CD8-positive, alpha-beta memory T cell (primary cell): ENCODE measurements at regions not wholly inside any gene's neighbourhood (a gene's known extent, or its start where the extent isn't known, plus 50 kb on each side); places are given as distances from the start of the nearest gene placed in this dataset.

ENCODE experiments used
- CTCF ChIA-PET: fragments of 350-600 bp; sonication (Branson Sonifier 250); formaldehyde crosslinking; loops from one replicate; lab custom pipeline; 2021; ENCODE audit warnings: antibody characterized with exemption; lab: Charles Lee
- POLR2A ChIA-PET: fragments of 350-600 bp; sonication (Branson Sonifier 250); formaldehyde crosslinking; loops from one replicate; lab custom pipeline; 2021; ENCODE audit warnings: antibody characterized with exemption; lab: Charles Lee
- DNase-seq, 5 donors: peaks; one replicate each; pipeline versions ENCODE4 v3.0.0 to v3.0.0-alpha.2; 2020 to 2022; ENCODE audit warnings: mixed read lengths in 1 of 5
- H3K27ac ChIP-seq: one replicate; pipeline ENCODE4 v1.7.0; 2013; ENCODE audit warnings: low read depth, mild to moderate bottlenecking, low read length, moderate library complexity
- H3K27me3 ChIP-seq: 2 replicates; pipeline ENCODE4 v1.7.0; 2013; ENCODE audit warnings: low read length, mild to moderate bottlenecking; ENCODE audit not compliant: insufficient read depth, poor library complexity, severe bottlenecking
- H3K36me3 ChIP-seq: 2 replicates; pipeline ENCODE4 v1.7.0; 2013; ENCODE audit warnings: mild to moderate bottlenecking, low read length, moderate library complexity; ENCODE audit not compliant: insufficient read depth
- H3K4me1 ChIP-seq: 2 replicates; pipeline ENCODE4 v1.7.0; 2013; ENCODE audit warnings: mild to moderate bottlenecking, low read length, moderate library complexity; ENCODE audit not compliant: insufficient read depth
- H3K4me3 ChIP-seq: 2 replicates; pipeline ENCODE4 v1.7.0; 2013; ENCODE audit warnings: mild to moderate bottlenecking, low read length
- H3K9me3 ChIP-seq: 2 replicates; pipeline ENCODE4 v1.7.0; 2013; ENCODE audit warnings: mild to moderate bottlenecking, low read length
- H3K27ac Mint-ChIP-seq, 8 donors: one replicate each; pipeline ENCODE4 v1.8.0; 2020 to 2021; ENCODE audit warnings: mixed read lengths in 8 of 8, mild to moderate bottlenecking in 6 of 8, inconsistent platforms in 3 of 8, moderate library complexity in 3 of 8
- H3K27me3 Mint-ChIP-seq, 2 donors: one replicate each; pipeline ENCODE4 v1.8.0; 2020 to 2021; ENCODE audit warnings: mixed read lengths in 2 of 2, mild to moderate bottlenecking in 1 of 2, moderate library complexity in 1 of 2
- H3K36me3 Mint-ChIP-seq, 3 donors: one replicate each; pipeline ENCODE4 v1.8.0; 2020 to 2021; ENCODE audit warnings: mixed read lengths in 3 of 3, inconsistent platforms in 1 of 3, mild to moderate bottlenecking in 1 of 3
- H3K4me1 Mint-ChIP-seq, 3 donors: one replicate each; pipeline ENCODE4 v1.8.0; 2020 to 2021; ENCODE audit warnings: mixed read lengths in 3 of 3, inconsistent platforms in 1 of 3, mild to moderate bottlenecking in 1 of 3
- H3K4me3 Mint-ChIP-seq, 7 donors: one replicate each; pipeline ENCODE4 v1.8.0; 2020 to 2021; ENCODE audit warnings: mixed read lengths in 7 of 7, mild to moderate bottlenecking in 6 of 7, moderate library complexity in 4 of 7, inconsistent platforms in 2 of 7
- H3K9me3 Mint-ChIP-seq, 5 donors: one replicate each; pipeline ENCODE4 v1.8.0; 2020 to 2022; ENCODE audit warnings: mixed read lengths in 5 of 5, mild to moderate bottlenecking in 3 of 5, moderate library complexity in 2 of 5, inconsistent platforms in 1 of 5

- Histone ChIP-seq H3K27me3 (no peaks in the 10 kb centered on the region), H3K36me3 (no peaks in the 10 kb centered on the region), H3K4me3 (no peak overlapping the region), H3K4me1 (no peaks in the 10 kb centered on the region), H3K27ac (no peak overlapping the region), H3K9me3 (no peaks in the 10 kb centered on the region)
- no peaks in the 10 kb centered on the region for H3K9me3 Mint-ChIP-seq
- peaks cover 2 to 9% of the 10 kb centered on the region in 2 donors for H3K27me3 Mint-ChIP-seq
- no peaks in the 10 kb centered on the region for H3K4me1 Mint-ChIP-seq
- no peaks in the 10 kb centered on the region for H3K36me3 Mint-ChIP-seq
- no peak overlapping the region for H3K4me3 Mint-ChIP-seq
- ChIA-PET POLR2A (no interaction called here), CTCF (no interaction called here)
- DNase-seq = no peak
- H3K27ac Mint-ChIP-seq = peak overlapping the region in 1 of 8 donors; percentile 11
These were observed 53.5 kb upstream of the TIPARP start for GRCh38 chr3:156620901-156621300.

DNA sequence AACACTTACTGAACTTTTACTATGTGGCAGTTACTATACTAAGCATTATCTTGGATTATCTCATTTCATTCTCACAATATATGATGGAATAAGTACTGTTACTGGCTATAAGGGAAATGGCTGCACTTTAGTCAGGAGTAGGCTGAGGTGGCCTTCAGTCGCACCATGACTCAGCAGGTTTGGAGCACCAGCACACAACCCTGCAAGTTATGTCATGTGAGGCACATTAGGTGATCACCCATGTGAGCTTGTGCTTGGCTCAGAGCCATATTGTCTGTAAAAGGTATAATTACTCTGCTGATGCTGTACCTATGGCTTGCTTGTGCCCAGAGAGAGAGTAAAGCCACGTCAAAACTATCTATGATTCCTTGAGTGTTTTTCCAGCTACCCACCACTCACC, 54.1 kb upstream of the TIPARP start:
- Mint-ChIP-seq H3K9me3 (no peaks in the 10 kb centered on the region), H3K27ac (no peak overlapping the region), H3K4me1 (no peaks in the 10 kb centered on the region), H3K36me3 (no peaks in the 10 kb centered on the region), H3K4me3 (no peak overlapping the region), H3K27me3 (peaks cover 3 to 9% of the 10 kb centered on the region in 2 donors)
- Histone ChIP-seq H3K27me3 (no peaks in the 10 kb centered on the region), H3K9me3 (no peaks in the 10 kb centered on the region), H3K4me1 (no peaks in the 10 kb centered on the region), H3K27ac (no peak overlapping the region), H3K4me3 (no peak overlapping the region), H3K36me3 (no peaks in the 10 kb centered on the region)
- DNase-seq = no peak
- CTCF ChIA-PET = no interaction called here
- POLR2A ChIA-PET = interaction anchor here (0.6 kb wide), 1 partner anchor 28 kb away, joined by 3 read pairs; no protein-coding TSS in a partner anchor

DNA sequence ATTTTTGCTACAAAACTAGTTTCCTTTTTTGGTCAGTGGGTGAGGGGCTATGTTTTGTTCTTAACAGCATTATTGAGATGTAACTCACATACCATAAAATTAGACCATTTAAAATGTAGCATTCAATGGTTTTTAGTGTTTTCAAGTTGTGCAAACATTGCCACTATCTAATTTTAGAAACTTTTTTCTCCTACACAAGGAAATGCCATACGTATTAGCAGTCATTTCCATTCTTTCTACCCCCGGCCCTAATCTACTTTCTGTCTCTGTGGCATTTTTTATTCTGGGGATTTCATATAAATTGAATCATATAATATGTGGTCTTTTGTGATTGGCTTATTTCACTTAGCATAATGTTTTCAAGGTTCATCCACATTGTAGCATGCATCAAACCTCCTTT, 55.0 kb upstream of the TIPARP start:
- Mint-ChIP-seq H3K27me3 (peaks cover 3 to 9% of the 10 kb centered on the region in 2 donors), H3K36me3 (no peaks in the 10 kb centered on the region), H3K4me3 (no peak overlapping the region), H3K9me3 (no peaks in the 10 kb centered on the region), H3K4me1 (no peaks in the 10 kb centered on the region), H3K27ac (no peak overlapping the region)
- POLR2A ChIA-PET = no interaction called here
- no peaks in the 10 kb centered on the region for H3K27me3 ChIP-seq
- no peak for DNase-seq
- H3K27ac ChIP-seq = no peak overlapping the region
- no peak overlapping the region for H3K4me3 ChIP-seq
- H3K4me1 ChIP-seq = no peaks in the 10 kb centered on the region
- no peaks in the 10 kb centered on the region for H3K36me3 ChIP-seq
- no peaks in the 10 kb centered on the region for H3K9me3 ChIP-seq
- CTCF ChIA-PET = no interaction called here

GRCh38 chr3:156617781-156618180, 56.6 kb upstream of the TIPARP start:
- H3K9me3 ChIP-seq = no peaks in the 10 kb centered on the region
- ChIA-PET CTCF (no interaction called here), POLR2A (no interaction called here)
- no peaks in the 10 kb centered on the region for H3K36me3 ChIP-seq
- Mint-ChIP-seq H3K27me3 (peaks cover 3 to 9% of the 10 kb centered on the region in 2 donors), H3K27ac (no peak overlapping the region), H3K36me3 (no peaks in the 10 kb centered on the region), H3K9me3 (no peaks in the 10 kb centered on the region), H3K4me3 (no peak overlapping the region), H3K4me1 (no peaks in the 10 kb centered on the region)
- no peak overlapping the region for H3K27ac ChIP-seq
- H3K4me1 ChIP-seq = no peaks in the 10 kb centered on the region
- DNase-seq = no peak
- H3K27me3 ChIP-seq = no peaks in the 10 kb centered on the region
- H3K4me3 ChIP-seq = no peak overlapping the region

DNA sequence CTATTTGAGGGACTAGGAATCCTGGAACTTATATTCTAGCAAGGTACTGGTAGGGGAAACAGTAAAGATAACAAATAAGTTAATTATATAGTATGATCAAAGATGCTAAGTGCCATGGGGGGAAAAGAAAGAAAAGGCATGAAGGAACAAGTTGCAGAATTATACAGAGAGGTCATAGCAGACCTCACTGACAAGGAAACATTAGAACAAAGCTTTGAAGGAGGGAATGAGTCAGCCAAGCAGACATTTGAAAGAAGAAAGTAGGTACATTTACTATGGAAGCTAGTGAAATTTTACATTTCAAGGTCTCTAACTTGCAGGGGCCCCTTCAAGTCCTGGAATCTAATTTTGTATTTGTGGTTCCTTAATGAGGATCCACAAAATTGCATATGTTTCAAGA, 57.2 kb upstream of the TIPARP start:
- no peaks in the 10 kb centered on the region for H3K9me3 Mint-ChIP-seq
- Histone ChIP-seq H3K27ac (no peak overlapping the region), H3K4me1 (no peaks in the 10 kb centered on the region), H3K9me3 (no peaks in the 10 kb centered on the region), H3K4me3 (no peak overlapping the region), H3K36me3 (no peaks in the 10 kb centered on the region), H3K27me3 (no peaks in the 10 kb centered on the region)
- H3K27ac Mint-ChIP-seq = no peak overlapping the region
- H3K4me1 Mint-ChIP-seq = no peaks in the 10 kb centered on the region
- no peaks in the 10 kb centered on the region for H3K36me3 Mint-ChIP-seq
- DNase-seq = no peak
- no peak overlapping the region for H3K4me3 Mint-ChIP-seq
- ChIA-PET CTCF (no interaction called here), POLR2A (no interaction called here)
- H3K27me3 Mint-ChIP-seq = peaks cover 3 to 9% of the 10 kb centered on the region in 2 donors

GRCh38 chr3:156615592-156616173, 58.7 kb upstream of the TIPARP start:
- CTCF ChIA-PET = no interaction called here
- Mint-ChIP-seq H3K9me3 (no peaks in the 10 kb centered on the region), H3K4me3 (no peak overlapping the region), H3K4me1 (no peaks in the 10 kb centered on the region), H3K27ac (peak overlapping the region in 1 of 8 donors; percentile 25), H3K36me3 (no peaks in the 10 kb centered on the region), H3K27me3 (peaks cover 9% of the 10 kb centered on the region in 2 donors)
- H3K27ac ChIP-seq = no peak overlapping the region
- no peaks in the 10 kb centered on the region for H3K27me3 ChIP-seq
- H3K4me3 ChIP-seq = no peak overlapping the region
- H3K9me3 ChIP-seq = no peaks in the 10 kb centered on the region
- POLR2A ChIA-PET = no interaction called here
- H3K4me1 ChIP-seq = no peaks in the 10 kb centered on the region
- no peaks in the 10 kb centered on the region for H3K36me3 ChIP-seq
- DNase-seq = no peak

DNA sequence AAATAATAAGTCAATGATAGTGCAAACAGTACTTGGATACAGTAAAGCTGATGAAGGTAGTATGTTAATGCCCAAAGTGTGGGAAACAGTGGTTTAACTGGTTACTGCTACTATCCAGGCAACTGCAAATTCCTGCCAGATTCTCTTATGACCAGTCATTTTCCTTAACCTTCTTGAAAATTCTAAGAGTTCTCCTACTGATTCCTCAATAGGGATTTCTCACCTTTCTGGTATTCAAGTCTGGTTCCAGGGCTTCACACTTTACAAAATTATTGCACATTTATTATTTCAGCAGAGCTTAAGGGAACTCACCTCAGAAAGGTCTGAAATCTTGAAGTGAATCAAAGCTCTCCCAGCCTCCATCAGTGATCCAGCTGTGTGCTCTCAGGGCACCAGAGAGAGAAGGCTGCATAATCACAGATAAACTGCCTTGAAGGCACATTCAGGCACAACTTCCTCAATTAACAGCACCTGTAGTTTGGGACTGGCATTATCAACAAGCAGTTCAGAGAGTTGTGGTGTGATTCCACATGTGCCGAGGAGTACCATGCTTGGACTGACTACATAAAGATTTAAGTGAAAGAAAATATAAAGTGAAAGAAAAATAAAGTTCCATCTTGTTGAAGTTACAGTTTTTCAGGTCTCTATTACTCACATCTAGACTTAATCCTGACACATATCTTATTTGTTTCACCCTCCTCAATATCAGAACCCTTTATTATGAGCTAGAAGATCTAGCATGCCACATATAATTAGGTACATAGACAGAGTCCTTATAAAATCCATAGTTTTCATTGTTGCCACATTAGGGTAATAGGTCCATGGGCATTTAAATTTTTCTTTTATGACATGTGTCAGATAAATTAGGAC, 59.5 kb upstream of the TIPARP start:
- POLR2A ChIA-PET = no interaction called here
- peaks cover 0 to 3% (median 3%) of the 10 kb centered on the region in 3 donors for H3K4me1 Mint-ChIP-seq

GRCh38 chr3:156612903-156613302, 58.0 kb upstream of the SSR3 start:
- Mint-ChIP-seq H3K4me1 (peaks cover 0 to 5% (median 5%) of the 10 kb centered on the region in 3 donors), H3K4me3 (no peak overlapping the region), H3K27me3 (peaks cover 5 to 9% of the 10 kb centered on the region in 2 donors), H3K36me3 (no peaks in the 10 kb centered on the region), H3K9me3 (no peaks in the 10 kb centered on the region), H3K27ac (no peak overlapping the region)
- no peak overlapping the region for H3K4me3 ChIP-seq
- DNase-seq = no peak
- no peaks in the 10 kb centered on the region for H3K27me3 ChIP-seq
- CTCF ChIA-PET = no interaction called here
- H3K4me1 ChIP-seq = no peaks in the 10 kb centered on the region
- no peak overlapping the region for H3K27ac ChIP-seq
- POLR2A ChIA-PET = no interaction called here
- H3K36me3 ChIP-seq = no peaks in the 10 kb centered on the region
- no peaks in the 10 kb centered on the region for H3K9me3 ChIP-seq

More for the DNA sequence above, 59.5 kb upstream of the TIPARP start:
- Histone ChIP-seq H3K4me1 (no peaks in the 10 kb centered on the region), H3K36me3 (no peaks in the 10 kb centered on the region), H3K4me3 (no peak overlapping the region), H3K9me3 (no peaks in the 10 kb centered on the region), H3K27ac (no peak overlapping the region), H3K27me3 (no peaks in the 10 kb centered on the region)
- H3K4me3 Mint-ChIP-seq = no peak overlapping the region
- H3K9me3 Mint-ChIP-seq = no peaks in the 10 kb centered on the region
- no peak overlapping the region for H3K27ac Mint-ChIP-seq
- no peak for DNase-seq
- peaks cover 9% of the 10 kb centered on the region in 2 donors for H3K27me3 Mint-ChIP-seq
- CTCF ChIA-PET = interaction anchor here (1.0 kb wide), 1 partner anchor 468 kb away, joined by 3 read pairs; no protein-coding TSS in a partner anchor
- H3K36me3 Mint-ChIP-seq = no peaks in the 10 kb centered on the region
